IPS-18c (cell line): ENCODE measurements at regions not wholly inside any gene's neighbourhood (a gene's known extent, or its start where the extent isn't known, plus 50 kb on each side); places are given as distances from the start of the nearest gene placed in this dataset.
"Not testable (repeated sequence)": the region's sequence is repeated elsewhere in the genome, so short reads cannot be mapped to it uniquely, and the experiment has no call there.

Experiments used
- H3K4me3 ChIP-seq: 2 replicates; pipeline ENCODE4 v1.7.0; 2013; ENCODE audit warnings: low read depth, mild to moderate bottlenecking, low read length, moderate library complexity; ENCODE audit not compliant: insufficient read depth
- H3K9me3 ChIP-seq: one replicate; pipeline ENCODE4 v1.6.1; 2013; ENCODE audit warnings: mild to moderate bottlenecking, low read length, moderate library complexity; ENCODE audit not compliant: control insufficient read depth, insufficient read depth

DNA sequence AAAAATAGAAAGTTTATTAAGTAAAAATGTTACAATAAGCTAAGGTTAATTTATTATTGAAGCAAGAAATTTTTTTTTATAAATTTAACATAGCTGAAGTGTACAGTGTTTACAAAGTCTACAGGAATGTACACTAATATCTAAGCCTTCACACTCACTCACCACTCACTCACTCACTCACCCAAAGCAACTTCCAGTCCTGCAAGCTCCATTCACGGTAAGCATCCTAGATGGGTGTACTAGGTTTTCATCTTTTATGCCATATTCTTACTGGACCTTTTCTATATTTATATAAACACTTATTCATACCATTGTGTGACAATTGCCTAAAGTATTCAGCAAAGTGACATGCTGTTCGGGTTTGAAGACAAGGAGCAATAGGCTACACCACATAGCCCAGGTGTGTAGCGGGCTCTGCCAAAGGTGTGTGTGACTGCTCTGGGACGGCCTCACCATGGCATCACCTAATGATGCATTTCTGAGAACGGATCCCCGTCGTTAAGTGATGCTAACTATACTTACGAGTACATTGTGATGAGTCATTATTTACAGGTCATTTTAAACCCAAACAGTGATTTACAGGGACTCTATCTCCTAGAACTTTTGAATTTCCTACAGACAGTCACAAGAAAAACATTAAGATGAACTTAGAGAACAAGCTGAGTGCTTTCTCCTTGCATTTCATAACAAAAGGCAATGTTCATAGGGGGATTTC, 76.3 kb upstream of the ID2 start:
- Histone ChIP-seq H3K4me3 (no peak overlapping the region), H3K9me3 (no peaks in the 10 kb centered on the region)

GRCh38 chr2:8606226-8606625, 75.6 kb upstream of the ID2 start:
- H3K4me3 ChIP-seq = no peak overlapping the region
- H3K9me3 ChIP-seq = no peaks in the 10 kb centered on the region

GRCh38 chr2:8606649-8607550, 75.0 kb upstream of the ID2 start:
- Histone ChIP-seq H3K4me3 (no peak overlapping the region), H3K9me3 (no peaks in the 10 kb centered on the region)

- Histone ChIP-seq H3K4me3 (no peak overlapping the region), H3K9me3 (no peaks in the 10 kb centered on the region)
Measured at GRCh38 chr2:8607606-8608005, 74.2 kb upstream of the ID2 start.

DNA sequence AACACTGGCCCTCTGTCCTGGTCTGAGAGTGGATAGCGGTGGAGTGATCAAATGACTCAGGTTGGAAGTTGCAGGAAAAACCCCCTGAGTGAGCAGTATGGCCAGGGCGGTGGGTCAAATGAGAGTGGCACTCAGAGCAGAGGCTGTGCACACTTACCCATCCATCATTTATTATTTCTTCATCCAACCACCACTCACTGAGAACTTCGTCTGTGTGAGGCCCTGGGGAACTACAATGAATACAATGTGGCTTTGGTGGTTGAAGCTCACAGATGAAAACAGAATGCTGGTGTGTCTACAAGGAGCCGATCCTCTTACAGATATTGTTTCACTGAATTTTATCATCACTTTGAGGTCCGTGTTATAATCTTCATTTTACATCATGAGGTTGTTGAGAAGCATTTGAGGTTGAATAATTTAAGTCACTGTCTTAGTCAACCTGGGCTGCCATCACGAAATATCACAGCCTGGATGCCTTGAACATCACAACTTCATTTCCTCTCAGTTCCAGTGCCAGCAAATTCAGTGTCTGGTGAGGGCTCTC, 73.4 kb upstream of the ID2 start:
- Histone ChIP-seq H3K9me3 (no peaks in the 10 kb centered on the region), H3K4me3 (no peak overlapping the region)

GRCh38 chr2:8609357-8609811, 72.5 kb upstream of the ID2 start:
- no peak overlapping the region for H3K4me3 ChIP-seq
- H3K9me3 ChIP-seq = no peaks in the 10 kb centered on the region

DNA sequence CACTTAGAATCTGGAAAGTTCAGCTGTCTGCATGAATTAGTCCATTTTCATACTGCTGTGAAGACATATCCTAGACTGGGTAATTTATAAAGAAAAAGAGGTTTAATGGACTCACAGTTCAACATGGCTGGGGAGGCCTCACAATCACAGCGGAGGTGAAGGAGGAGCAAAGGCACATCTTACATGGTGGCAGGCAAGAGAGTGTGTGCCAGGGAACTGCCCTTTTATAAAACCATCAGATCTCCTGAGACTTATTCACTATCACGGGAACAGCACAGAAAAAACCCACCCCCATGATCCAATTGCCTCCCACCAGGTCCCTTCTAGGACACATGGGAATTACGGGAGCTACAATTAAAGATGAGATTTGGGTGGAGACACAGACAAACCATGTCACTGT, 71.1 kb upstream of the ID2 start:
- not testable (repeated sequence) for H3K9me3 ChIP-seq, H3K4me3 ChIP-seq

- H3K9me3 ChIP-seq = no peaks in the 10 kb centered on the region
- H3K4me3 ChIP-seq = no peak overlapping the region
Measured at GRCh38 chr2:8611246-8611645, 70.6 kb upstream of the ID2 start.

- no peaks in the 10 kb centered on the region for H3K9me3 ChIP-seq
- H3K4me3 ChIP-seq = no peak overlapping the region
Measured at GRCh38 chr2:8611700-8612099, 70.2 kb upstream of the ID2 start.

GRCh38 chr2:8612734-8613179, 69.1 kb upstream of the ID2 start:
- H3K4me3 ChIP-seq = no peak overlapping the region
- H3K9me3 ChIP-seq = no peaks in the 10 kb centered on the region

GRCh38 chr2:8613207-8613999, 68.5 kb upstream of the ID2 start:
- not testable (repeated sequence) for H3K9me3 ChIP-seq, H3K4me3 ChIP-seq

- H3K9me3 ChIP-seq = no peaks in the 10 kb centered on the region
- no peak overlapping the region for H3K4me3 ChIP-seq
Measured at GRCh38 chr2:8614646-8615045, 67.2 kb upstream of the ID2 start.

DNA sequence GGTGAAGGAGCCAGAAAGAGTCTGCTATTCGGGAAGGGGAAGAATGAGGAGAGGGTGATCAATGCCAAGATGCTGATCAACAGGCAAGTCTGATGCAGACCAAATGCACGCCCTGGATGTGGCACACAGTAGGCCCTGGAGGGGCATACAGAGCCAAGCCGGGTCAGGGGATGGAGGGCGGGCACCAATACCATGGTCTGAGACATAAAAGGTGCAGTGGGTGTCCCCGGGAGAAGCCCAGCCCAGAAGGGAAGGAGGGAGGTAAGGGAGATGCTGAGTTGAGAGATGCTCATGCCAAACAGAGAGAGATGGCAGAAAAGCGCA, 66.6 kb upstream of the ID2 start:
- no peak overlapping the region for H3K4me3 ChIP-seq
- no peaks in the 10 kb centered on the region for H3K9me3 ChIP-seq

- no peak overlapping the region for H3K4me3 ChIP-seq
Measured at GRCh38 chr2:8615576-8616281, 66.1 kb upstream of the ID2 start.

GRCh38 chr2:8617048-8617447, 64.8 kb upstream of the ID2 start:
- no peak overlapping the region for H3K4me3 ChIP-seq
- H3K9me3 ChIP-seq = no peaks in the 10 kb centered on the region

More at GRCh38 chr2:8615576-8616281, 66.1 kb upstream of the ID2 start:
- H3K9me3 ChIP-seq = no peaks in the 10 kb centered on the region

- Histone ChIP-seq H3K4me3 (no peak overlapping the region), H3K9me3 (no peaks in the 10 kb centered on the region)
Measured at GRCh38 chr2:8617590-8617989, 64.3 kb upstream of the ID2 start.

GRCh38 chr2:8619071-8619470, 62.8 kb upstream of the ID2 start:
- no peaks in the 10 kb centered on the region for H3K9me3 ChIP-seq
- H3K4me3 ChIP-seq = no peak overlapping the region
